Sciatic nerve (tissue), 2 donors: ENCODE measurements at regions not wholly inside any gene's neighbourhood (a gene's known extent, or its start where the extent isn't known, plus 50 kb on each side); places are given as distances from the start of the nearest gene placed in this dataset.

Experiments used
- ATAC-seq: fragments of 200-7000 bp; cut with Tn5 transposase; one replicate; pipeline ENCODE4 v1.9.1; 2020; ENCODE audit warnings: mild to moderate bottlenecking, moderate library complexity
- DNase-seq: peaks from one replicate; pipeline ENCODE4 v3.0.0-alpha.2; 2020; ENCODE audit warnings: low spot score
- intact Hi-C: fragments of 100-400 bp; cut with DNase I; formaldehyde crosslinking; loops from one replicate; pipeline ENCODE4 v1.14.2; 2022
- donor health status: DM: no; HTN: no; CAD: no.
- donor health status: DM: no; HTN: no; CAD: no.

DNA sequence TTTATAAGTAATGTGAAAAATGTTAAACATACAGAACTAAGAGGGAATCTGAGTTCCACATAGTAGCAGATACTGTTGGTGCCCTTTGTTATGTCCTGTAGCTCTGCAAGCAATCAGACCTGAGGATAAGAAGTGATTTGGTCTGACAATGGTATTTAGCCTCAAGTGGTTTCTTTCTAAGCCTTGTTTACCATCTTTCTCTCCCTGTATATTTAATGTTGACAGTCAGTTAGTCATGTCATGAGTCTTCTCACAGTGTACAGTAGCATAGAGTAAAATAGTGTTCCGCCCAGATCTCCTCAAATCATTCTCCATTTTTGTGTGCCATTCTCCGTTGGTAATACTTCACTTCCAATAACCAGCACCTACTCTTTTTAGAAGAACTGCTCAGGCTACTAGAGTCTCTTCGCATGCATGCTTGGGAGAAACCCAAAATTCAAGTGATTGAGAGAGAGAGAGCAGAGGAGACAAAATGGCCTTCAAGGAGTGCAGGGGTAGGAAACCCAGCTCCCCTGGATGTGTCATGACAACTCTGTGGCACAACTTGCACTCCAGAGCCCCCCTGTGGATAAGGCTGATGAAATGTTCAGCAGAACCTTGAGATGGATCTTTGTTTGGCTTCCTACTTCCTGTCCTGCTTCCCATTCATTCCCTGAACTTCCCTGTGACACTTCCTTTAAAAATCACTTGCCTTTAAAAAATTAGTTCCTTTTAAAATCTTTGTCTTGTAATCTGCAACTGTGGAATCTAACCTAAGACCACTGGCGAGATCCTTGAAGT is 129.2 kb upstream of the FST start:
- DNase-seq (no peak), ATAC-seq (no peak)
- intact Hi-C loops, result no loop called here

DNA sequence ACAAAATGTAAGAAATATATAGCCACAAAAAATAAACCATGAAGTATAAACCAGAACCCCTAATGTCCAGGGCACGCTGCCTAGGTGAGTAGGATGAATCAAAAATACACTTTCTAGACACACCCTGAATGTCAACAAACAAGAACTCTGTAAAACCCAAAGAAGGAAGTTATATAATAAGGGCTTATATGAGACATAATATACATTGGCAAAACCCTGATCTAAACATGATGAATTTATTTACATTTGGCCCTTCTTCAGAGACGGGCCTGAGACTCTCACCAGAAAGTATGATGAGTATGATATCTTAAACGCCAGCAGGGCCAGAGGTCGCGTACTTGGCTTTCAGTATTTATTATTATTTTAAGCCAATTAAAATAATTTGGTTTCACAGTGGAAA is 125.1 kb upstream of the FST start:
- intact Hi-C loops, result no loop called here
- DNase-seq (no peak), ATAC-seq (no peak)

DNA sequence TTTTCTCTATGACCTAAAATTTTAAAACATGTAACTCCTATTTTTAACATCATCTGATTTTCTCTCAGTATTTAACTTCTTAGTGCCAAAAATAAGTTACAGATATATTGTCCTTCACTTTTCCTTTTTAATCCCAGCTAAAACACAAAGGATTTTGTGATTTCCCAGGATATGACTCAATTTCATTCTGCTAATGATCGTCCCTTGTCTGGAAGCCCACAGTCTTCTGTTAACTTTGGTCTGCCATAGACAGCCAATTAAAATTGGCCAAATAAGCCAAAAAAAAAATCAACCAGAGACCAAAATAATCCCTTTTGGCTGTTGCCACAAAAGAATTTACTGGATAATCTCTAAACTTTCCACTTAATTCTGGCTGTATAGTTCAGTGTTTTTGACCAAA is 124.5 kb upstream of the FST start:
- ATAC-seq, result no peak
- intact Hi-C loops, result no loop called here
- DNase-seq, result no peak

GRCh38 chr5:53357439-53357838 is 123.0 kb upstream of the FST start:
- DNase-seq (no peak), ATAC-seq (no peak)
- intact Hi-C loops, result no loop called here

- intact Hi-C loops, result no loop called here
- ATAC-seq, result no peak
- no peak for DNase-seq
Observed at GRCh38 chr5:53358794-53359193, 121.6 kb upstream of the FST start.

- intact Hi-C loops, result no loop called here
- ATAC-seq, result peak; percentile 93
Observed at GRCh38 chr5:53359916-53360517, 120.4 kb upstream of the FST start.

DNA sequence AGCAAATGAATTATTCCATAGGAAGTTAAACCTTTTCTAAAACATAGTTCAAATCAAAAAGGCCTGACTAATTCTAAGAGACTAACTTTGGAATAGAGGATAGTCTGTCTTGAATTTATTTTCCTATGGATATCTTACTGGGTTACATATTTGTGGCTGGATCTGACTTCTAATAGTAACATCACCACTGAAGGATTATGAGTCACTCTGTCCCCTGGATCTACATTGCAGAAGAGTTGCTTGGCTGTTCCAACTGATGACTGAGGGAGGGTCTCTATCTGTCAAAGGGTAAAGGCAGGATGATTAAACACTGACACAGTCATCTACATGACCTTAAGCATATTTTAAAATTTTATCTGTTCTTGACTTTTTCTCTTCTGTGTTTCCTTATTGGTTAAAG is 119.6 kb upstream of the FST start:
- intact Hi-C loops, result no loop called here
- ATAC-seq, result no peak
- no peak for DNase-seq

More at GRCh38 chr5:53359916-53360517, 120.4 kb upstream of the FST start:
- DNase-seq, result no peak

- DNase-seq, result no peak
- intact Hi-C loops, result no loop called here
- no peak for ATAC-seq
Observed at GRCh38 chr5:53361708-53362107, 118.7 kb upstream of the FST start.

DNA sequence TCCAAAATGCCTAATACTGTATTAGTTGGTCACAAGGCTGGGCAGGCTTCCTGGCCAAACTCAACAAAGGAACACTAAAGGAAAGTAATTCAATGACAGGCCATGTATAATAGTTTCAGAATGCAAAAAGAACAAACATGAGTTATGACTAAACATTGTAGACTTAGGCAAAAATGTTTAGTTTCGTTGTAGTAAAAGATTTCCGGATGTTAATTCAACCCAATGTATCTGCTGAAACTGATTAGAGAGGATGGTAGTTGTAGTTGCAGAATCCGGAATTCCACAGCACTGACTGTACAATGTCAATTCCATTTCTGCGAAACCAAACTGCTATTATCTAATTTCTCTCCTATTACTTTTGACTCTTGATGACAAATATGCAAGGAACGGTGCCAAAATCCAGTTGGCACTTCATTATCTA is 117.9 kb upstream of the FST start:
- DNase-seq (no peak), ATAC-seq (no peak)
- intact Hi-C loops, result no loop called here

DNA sequence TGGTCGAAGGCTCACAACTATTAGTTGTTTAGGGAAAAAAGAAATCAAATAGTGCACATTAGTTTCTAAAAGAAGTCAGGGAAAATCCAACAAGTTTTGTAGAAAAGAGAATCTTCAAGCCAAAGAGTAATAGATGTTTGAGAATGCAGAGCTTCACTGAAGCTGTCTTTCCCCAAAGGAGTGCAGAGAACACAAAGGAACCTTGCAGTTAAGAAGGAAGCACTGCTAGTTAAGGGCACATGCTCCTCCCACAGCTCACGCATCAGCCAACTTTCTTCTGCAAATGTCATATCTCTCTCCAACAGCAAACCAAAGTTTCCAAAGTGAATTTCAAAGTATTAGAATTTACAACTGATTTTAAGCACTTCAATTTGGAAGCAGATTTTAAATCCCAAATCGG is 116.4 kb upstream of the FST start:
- intact Hi-C loops, result no loop called here
- DNase-seq (no peak), ATAC-seq (peak; percentile 56)

- DNase-seq, result no peak
- intact Hi-C loops, result no loop called here
- no peak for ATAC-seq
Observed at GRCh38 chr5:53366245-53366644, 114.2 kb upstream of the FST start.

GRCh38 chr5:53367727-53368126 is 112.7 kb upstream of the FST start:
- no peak for ATAC-seq
- no peak for DNase-seq
- intact Hi-C loops, result no loop called here

GRCh38 chr5:53368516-53368915 is 111.9 kb upstream of the FST start:
- ATAC-seq, result no peak
- intact Hi-C loops, result no loop called here

DNA sequence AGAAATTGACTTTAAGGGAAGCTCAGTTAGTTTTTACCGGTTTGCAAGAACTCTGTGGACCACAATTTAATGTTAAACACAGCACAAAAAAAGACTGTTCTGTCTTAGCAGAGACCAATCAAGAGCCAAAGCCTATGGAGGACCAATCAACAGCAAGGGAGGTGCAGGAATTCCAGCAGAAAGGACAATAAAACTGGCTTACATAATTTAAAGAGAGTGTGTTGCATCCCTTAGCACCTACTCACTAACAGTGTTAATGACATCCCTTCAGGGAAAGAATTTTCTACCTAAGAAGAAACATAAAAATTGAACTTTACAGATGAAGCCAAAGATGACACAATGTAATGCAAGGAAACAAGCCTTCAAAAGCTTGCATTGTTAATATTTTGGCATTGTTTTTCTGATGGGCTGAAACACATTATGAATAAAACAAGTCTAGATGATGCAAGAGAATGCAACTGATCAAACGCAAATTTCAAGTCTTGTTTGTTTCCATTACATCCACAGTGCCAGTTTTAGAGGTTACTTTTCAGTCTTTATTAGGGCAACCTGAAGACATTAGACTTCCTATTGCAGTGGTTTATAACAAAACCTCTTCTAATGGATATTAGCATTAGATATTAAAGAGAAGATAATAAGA is 111.3 kb upstream of the FST start:
- intact Hi-C loops, result no loop called here
- ATAC-seq (no peak), DNase-seq (no peak)

More at GRCh38 chr5:53368516-53368915, 111.9 kb upstream of the FST start:
- no peak for DNase-seq

DNA sequence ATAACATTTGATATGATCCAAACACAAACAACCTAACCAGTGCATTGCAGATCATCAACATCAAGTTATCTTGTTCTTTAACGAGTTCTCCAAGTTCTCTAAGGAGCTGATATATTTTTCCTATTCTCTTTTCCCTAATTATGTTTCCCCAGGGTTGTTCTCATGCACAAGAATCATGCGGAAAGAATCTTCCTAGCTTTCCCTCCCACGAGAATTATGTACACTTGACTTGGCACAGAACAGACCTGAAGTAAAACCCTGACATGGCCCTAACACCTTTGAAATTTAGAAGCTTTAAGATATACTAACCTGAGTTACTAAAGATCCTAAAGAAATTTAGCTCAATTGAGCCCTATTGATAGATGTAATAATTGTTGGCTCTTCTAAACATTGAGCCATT is 110.7 kb upstream of the FST start:
- ATAC-seq (no peak), DNase-seq (no peak)
- intact Hi-C loops, result no loop called here

DNA sequence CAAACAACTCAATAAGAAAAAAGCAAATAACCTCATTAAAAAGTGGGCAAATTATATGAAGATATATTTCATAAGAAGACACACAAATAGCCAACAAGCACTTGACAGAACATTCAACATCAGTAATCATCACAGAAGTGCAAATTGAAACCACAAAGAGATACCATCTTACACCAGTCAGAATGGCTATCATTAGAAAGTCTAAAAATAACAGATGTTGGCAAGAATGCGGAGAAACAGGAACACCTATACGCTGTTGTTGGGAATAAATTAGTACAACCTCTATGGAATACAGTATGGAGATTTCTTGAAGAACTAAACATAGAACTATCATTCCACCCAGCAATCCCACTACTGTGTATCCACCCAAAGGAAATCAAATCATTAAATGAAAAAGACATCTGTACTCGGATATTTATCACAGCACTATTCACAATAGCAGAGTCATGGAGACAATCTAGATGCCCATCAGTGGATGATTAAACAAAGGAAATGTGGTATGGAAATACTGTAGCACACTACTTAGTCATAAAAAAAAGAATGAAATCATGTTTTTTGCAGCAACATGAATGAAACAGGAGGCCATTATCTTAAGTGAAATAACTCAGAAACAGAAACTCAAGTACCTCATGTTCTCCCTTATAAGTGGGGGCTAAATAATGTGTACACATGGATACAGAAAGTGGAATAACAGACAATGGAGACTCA is 106.8 kb upstream of the FST start:
- DNase-seq (no peak), ATAC-seq (no peak)
- intact Hi-C loops, result no loop called here

- ATAC-seq (no peak), DNase-seq (no peak)
- intact Hi-C loops, result no loop called here
Observed at GRCh38 chr5:53376853-53377252, 103.6 kb upstream of the FST start.

- intact Hi-C loops, result no loop called here
- ATAC-seq (no peak), DNase-seq (no peak)
Observed at GRCh38 chr5:53378190-53378589, 102.2 kb upstream of the FST start.

GRCh38 chr5:53378590-53379247 is 101.7 kb upstream of the FST start:
- ATAC-seq, result no peak
- DNase-seq, result no peak
- intact Hi-C loops, result no loop called here
